ENCODE measurements at regions not wholly inside any gene's neighbourhood (a gene's known extent, or its start where the extent isn't known, plus 50 kb on each side); places are given as distances from the start of the nearest gene placed in this dataset.

GRCh38 chr7:18400275-18400674, 95.3 kb upstream of the HDAC9 start:
- TF ChIP-seq, protein P1, sequence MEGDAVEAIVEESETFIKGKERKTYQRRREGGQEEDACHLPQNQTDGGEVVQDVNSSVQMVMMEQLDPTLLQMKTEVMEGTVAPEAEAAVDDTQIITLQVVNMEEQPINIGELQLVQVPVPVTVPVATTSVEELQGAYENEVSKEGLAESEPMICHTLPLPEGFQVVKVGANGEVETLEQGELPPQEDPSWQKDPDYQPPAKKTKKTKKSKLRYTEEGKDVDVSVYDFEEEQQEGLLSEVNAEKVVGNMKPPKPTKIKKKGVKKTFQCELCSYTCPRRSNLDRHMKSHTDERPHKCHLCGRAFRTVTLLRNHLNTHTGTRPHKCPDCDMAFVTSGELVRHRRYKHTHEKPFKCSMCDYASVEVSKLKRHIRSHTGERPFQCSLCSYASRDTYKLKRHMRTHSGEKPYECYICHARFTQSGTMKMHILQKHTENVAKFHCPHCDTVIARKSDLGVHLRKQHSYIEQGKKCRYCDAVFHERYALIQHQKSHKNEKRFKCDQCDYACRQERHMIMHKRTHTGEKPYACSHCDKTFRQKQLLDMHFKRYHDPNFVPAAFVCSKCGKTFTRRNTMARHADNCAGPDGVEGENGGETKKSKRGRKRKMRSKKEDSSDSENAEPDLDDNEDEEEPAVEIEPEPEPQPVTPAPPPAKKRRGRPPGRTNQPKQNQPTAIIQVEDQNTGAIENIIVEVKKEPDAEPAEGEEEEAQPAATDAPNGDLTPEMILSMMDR (IDR thresholded peaks at IDR 0.05) = no peak
- TF ChIP-seq EP300 (IDR thresholded peaks at IDR 0.05) (no peak), REST (IDR thresholded peaks at IDR 0.05) (no peak), RFX5 (IDR thresholded peaks at IDR 0.05) (no peak), ZNF302 (CRISPR knock-in tag; IDR thresholded peaks at IDR 0.05) (no peak), HOXA7 (CRISPR knock-in tag; IDR thresholded peaks at IDR 0.05) (no peak), BHLHE40 (IDR thresholded peaks at IDR 0.05; ENCODE audit: low read depth, low read length) (no peak), SMC3 (IDR thresholded peaks at IDR 0.05) (no peak)
